ENCODE measurements at regions not wholly inside any gene's neighbourhood (a gene's known extent, or its start where the extent isn't known, plus 50 kb on each side); places are given as distances from the start of the nearest gene placed in this dataset.
"Not testable (repeated sequence)": the region's sequence is repeated elsewhere in the genome, so short reads cannot be mapped to it uniquely, and the experiment has no call there.

GRCh38 chr16:13829697-13830299 lies 90.2 kb upstream of the ERCC4 start:
- DNase-seq, result no peak

GRCh38 chr16:13833515-13833914 lies 86.4 kb upstream of the ERCC4 start:
- no peak for DNase-seq

- DNase-seq, result no peak
Observed at GRCh38 chr16:13835387-13835786, 84.6 kb upstream of the ERCC4 start.

- no peak for DNase-seq
Observed at GRCh38 chr16:13835935-13836730, 83.8 kb upstream of the ERCC4 start.

- no peak for DNase-seq
Observed at GRCh38 chr16:13838401-13839190, 81.4 kb upstream of the ERCC4 start.

GRCh38 chr16:13839577-13839976 lies 80.4 kb upstream of the ERCC4 start:
- peak; percentile 23 for DNase-seq

- no peak for DNase-seq
Observed at GRCh38 chr16:13845232-13845631, 74.7 kb upstream of the ERCC4 start.

GRCh38 chr16:13848795-13849194 lies 71.2 kb upstream of the ERCC4 start:
- DNase-seq, result no peak

- not testable (repeated sequence) for DNase-seq
Observed at GRCh38 chr16:13850173-13850572, 69.8 kb upstream of the ERCC4 start.

- DNase-seq, result no peak
Observed at GRCh38 chr16:13852827-13853226, 67.1 kb upstream of the ERCC4 start.

GRCh38 chr16:13856398-13856797 lies 63.6 kb upstream of the ERCC4 start:
- DNase-seq, result no peak

- no peak for DNase-seq
Observed at GRCh38 chr16:13856811-13857511, 63.0 kb upstream of the ERCC4 start.

- no peak for DNase-seq
Observed at GRCh38 chr16:13858873-13859580, 60.9 kb upstream of the ERCC4 start.

- no peak for DNase-seq
Observed at GRCh38 chr16:13863075-13863765, 56.7 kb upstream of the ERCC4 start.

GRCh38 chr16:13864689-13865088 lies 55.3 kb upstream of the ERCC4 start:
- DNase-seq, result no peak

GRCh38 chr16:13866073-13866472 lies 53.9 kb upstream of the ERCC4 start:
- DNase-seq, result peak; percentile 77
